ENCODE measurements at regions not wholly inside any gene's neighbourhood (a gene's known extent, or its start where the extent isn't known, plus 50 kb on each side); places are given as distances from the start of the nearest gene placed in this dataset.

DNA sequence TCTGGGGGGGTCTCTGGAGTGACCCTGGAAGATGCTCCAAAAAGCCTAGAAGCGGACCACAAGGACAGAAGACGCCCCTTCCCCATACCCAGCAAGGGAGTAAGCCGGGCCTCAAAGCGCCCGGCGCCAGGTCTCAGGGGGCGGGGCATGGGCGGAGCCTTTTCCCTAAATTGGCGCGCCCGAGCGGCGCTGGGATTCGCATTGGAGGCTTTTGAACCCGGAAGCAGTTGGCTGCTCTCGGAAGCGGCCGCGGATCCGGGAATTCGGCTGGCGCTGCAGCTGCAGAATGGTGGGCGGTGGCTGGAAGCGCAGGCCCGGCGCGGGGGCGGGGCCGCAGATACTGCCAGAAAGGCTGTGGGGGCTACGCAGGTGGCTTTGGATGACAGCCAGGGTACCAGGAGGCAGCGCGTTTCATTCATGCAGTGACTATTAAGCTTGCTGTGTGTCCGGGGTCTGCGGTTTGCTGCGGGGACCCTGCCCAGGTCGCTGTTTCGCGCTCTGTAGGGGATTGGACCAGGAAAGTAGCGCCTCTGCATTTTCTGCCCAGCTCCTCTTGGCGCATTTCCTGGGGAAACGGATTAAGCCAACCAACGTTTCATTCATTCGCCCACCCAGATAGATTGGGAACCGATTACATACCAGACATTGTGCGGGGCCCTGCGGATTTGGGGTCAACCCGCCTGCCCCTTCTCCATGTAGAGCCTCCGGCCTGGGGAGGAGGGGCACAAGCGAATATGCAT is 83.0 kb upstream of the FREM1 start:
- no peak for TF ChIP-seq POLR2A (IDR thresholded peaks at IDR 0.05)
- TF ChIP-seq, protein P1, sequence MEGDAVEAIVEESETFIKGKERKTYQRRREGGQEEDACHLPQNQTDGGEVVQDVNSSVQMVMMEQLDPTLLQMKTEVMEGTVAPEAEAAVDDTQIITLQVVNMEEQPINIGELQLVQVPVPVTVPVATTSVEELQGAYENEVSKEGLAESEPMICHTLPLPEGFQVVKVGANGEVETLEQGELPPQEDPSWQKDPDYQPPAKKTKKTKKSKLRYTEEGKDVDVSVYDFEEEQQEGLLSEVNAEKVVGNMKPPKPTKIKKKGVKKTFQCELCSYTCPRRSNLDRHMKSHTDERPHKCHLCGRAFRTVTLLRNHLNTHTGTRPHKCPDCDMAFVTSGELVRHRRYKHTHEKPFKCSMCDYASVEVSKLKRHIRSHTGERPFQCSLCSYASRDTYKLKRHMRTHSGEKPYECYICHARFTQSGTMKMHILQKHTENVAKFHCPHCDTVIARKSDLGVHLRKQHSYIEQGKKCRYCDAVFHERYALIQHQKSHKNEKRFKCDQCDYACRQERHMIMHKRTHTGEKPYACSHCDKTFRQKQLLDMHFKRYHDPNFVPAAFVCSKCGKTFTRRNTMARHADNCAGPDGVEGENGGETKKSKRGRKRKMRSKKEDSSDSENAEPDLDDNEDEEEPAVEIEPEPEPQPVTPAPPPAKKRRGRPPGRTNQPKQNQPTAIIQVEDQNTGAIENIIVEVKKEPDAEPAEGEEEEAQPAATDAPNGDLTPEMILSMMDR (IDR thresholded peaks at IDR 0.05 in 4 of 5, conservative IDR thresholded peaks at IDR 0.05 in 1 of 5): no peak
